GM12878 (cell line): ENCODE measurements at regions not wholly inside any gene's neighbourhood (a gene's known extent, or its start where the extent isn't known, plus 50 kb on each side); places are given as distances from the start of the nearest gene placed in this dataset.

Source experiments
- EED ChIP-seq: sonication (generic); IDR thresholded peaks from 2 replicates; pipeline ENCODE4 v1.6.1; 2016; ENCODE audit warnings: antibody characterized with exemption, low read depth
- EP300 ChIP-seq, 2 experiments: fragments of 150-350 bp in 1 of 2; IDR thresholded peaks; 2 replicates each; pipeline ENCODE4 v1.6.1; 2011 to 2012; ENCODE audit warnings: low read depth in 2 of 2, low read length in 2 of 2, borderline replicate concordance in 1 of 2, improper control_type of control experiment in 1 of 2, inconsistent platforms in 1 of 2; ENCODE audit not compliant: control insufficient read depth in 1 of 2
- MXI1 ChIP-seq: fragments of 150-350 bp; IDR thresholded peaks from 2 replicates; pipeline ENCODE4 v1.6.1; 2011; ENCODE audit warnings: low read depth, mild to moderate bottlenecking, inconsistent platforms, low read length, improper control_type of control experiment
- TCF12 ChIP-seq: IDR thresholded peaks from 2 replicates; pipeline ENCODE4 v1.6.1; 2011; ENCODE audit warnings: low read depth, mild to moderate bottlenecking, low read length
- ZSCAN29 ChIP-seq: fragments of 450-650 bp; IDR thresholded peaks from 2 replicates; pipeline ENCODE4 v1.6.1; 2017; ENCODE audit warnings: mild to moderate bottlenecking, moderate library complexity
- TF ChIP-seq, protein P1 (sequence below): fragments of 150-350 bp; IDR thresholded peaks from 2 replicates; pipeline ENCODE4 v1.6.1; 2016; ENCODE audit warnings: low read depth, low read length
- TF ChIP-seq, protein P2 (sequence below): fragments of 450-650 bp; formaldehyde crosslinking; IDR thresholded peaks from 2 replicates; pipeline ENCODE4 v1.5.0; 2022; ENCODE audit warnings: mild to moderate bottlenecking, missing genetic modification characterization
- TF ChIP-seq, protein P3 (sequence below): fragments of 450-650 bp; IDR thresholded peaks from 2 replicates; pipeline ENCODE4 v1.6.1; 2016; ENCODE audit warnings: mild to moderate bottlenecking
- TF ChIP-seq, protein P4 (sequence below): IDR thresholded peaks from 2 replicates; pipeline ENCODE4 v1.6.1; 2012; ENCODE audit warnings: low read depth, low read length, improper control_type of control experiment

DNA sequence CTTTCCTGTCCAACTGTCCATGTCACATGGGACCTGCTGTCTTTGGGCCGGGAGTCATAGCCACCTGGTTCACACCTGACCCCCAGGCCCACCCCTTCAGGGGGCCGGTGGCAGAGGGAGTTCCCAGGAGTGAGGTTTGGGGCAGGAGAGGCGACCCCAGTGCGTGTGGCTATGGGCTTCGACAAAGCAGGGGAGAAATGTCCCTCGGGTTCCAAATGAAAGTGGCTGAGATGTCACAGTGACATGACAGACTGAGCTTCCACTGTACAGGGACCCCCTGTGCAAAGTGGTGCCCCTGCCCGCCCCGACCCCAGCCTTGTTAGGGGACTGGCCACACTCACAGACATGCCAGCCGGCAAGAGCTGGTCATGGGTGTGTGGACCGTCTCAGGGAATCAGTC lies 1297.0 kb downstream of the BRD1 start (continued):
- TF ChIP-seq, protein P1, sequence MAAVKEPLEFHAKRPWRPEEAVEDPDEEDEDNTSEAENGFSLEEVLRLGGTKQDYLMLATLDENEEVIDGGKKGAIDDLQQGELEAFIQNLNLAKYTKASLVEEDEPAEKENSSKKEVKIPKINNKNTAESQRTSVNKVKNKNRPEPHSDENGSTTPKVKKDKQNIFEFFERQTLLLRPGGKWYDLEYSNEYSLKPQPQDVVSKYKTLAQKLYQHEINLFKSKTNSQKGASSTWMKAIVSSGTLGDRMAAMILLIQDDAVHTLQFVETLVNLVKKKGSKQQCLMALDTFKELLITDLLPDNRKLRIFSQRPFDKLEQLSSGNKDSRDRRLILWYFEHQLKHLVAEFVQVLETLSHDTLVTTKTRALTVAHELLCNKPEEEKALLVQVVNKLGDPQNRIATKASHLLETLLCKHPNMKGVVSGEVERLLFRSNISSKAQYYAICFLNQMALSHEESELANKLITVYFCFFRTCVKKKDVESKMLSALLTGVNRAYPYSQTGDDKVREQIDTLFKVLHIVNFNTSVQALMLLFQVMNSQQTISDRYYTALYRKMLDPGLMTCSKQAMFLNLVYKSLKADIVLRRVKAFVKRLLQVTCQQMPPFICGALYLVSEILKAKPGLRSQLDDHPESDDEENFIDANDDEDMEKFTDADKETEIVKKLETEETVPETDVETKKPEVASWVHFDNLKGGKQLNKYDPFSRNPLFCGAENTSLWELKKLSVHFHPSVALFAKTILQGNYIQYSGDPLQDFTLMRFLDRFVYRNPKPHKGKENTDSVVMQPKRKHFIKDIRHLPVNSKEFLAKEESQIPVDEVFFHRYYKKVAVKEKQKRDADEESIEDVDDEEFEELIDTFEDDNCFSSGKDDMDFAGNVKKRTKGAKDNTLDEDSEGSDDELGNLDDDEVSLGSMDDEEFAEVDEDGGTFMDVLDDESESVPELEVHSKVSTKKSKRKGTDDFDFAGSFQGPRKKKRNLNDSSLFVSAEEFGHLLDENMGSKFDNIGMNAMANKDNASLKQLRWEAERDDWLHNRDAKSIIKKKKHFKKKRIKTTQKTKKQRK = no peak
- TF ChIP-seq, protein P2, sequence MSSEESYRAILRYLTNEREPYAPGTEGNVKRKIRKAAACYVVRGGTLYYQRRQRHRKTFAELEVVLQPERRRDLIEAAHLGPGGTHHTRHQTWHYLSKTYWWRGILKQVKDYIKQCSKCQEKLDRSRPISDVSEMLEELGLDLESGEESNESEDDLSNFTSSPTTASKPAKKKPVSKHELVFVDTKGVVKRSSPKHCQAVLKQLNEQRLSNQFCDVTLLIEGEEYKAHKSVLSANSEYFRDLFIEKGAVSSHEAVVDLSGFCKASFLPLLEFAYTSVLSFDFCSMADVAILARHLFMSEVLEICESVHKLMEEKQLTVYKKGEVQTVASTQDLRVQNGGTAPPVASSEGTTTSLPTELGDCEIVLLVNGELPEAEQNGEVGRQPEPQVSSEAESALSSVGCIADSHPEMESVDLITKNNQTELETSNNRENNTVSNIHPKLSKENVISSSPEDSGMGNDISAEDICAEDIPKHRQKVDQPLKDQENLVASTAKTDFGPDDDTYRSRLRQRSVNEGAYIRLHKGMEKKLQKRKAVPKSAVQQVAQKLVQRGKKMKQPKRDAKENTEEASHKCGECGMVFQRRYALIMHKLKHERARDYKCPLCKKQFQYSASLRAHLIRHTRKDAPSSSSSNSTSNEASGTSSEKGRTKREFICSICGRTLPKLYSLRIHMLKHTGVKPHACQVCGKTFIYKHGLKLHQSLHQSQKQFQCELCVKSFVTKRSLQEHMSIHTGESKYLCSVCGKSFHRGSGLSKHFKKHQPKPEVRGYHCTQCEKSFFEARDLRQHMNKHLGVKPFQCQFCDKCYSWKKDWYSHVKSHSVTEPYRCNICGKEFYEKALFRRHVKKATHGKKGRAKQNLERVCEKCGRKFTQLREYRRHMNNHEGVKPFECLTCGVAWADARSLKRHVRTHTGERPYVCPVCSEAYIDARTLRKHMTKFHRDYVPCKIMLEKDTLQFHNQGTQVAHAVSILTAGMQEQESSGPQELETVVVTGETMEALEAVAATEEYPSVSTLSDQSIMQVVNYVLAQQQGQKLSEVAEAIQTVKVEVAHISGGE (CRISPR knock-in tag) = no peak
- TF ChIP-seq EED = no peak
- no peak for TF ChIP-seq ZSCAN29
- TF ChIP-seq, protein P3, sequence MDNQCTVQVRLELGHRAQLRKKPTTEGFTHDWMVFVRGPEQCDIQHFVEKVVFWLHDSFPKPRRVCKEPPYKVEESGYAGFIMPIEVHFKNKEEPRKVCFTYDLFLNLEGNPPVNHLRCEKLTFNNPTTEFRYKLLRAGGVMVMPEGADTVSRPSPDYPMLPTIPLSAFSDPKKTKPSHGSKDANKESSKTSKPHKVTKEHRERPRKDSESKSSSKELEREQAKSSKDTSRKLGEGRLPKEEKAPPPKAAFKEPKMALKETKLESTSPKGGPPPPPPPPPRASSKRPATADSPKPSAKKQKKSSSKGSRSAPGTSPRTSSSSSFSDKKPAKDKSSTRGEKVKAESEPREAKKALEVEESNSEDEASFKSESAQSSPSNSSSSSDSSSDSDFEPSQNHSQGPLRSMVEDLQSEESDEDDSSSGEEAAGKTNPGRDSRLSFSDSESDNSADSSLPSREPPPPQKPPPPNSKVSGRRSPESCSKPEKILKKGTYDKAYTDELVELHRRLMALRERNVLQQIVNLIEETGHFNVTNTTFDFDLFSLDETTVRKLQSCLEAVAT = no peak
- TF ChIP-seq MXI1 = no peak
- no peak for TF ChIP-seq TCF12
- TF ChIP-seq, protein P4, sequence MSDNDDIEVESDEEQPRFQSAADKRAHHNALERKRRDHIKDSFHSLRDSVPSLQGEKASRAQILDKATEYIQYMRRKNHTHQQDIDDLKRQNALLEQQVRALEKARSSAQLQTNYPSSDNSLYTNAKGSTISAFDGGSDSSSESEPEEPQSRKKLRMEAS = no peak
- no peak for TF ChIP-seq EP300 (IDR thresholded peaks at IDR 0.05; ENCODE audit: borderline replicate concordance in 1 of 2, control insufficient read depth in 1 of 2, low read depth in 2 of 2, low read length in 2 of 2)
